ENCODE measurements at regions not wholly inside any gene's neighbourhood (a gene's known extent, or its start where the extent isn't known, plus 50 kb on each side); places are given as distances from the start of the nearest gene placed in this dataset.

- TF ChIP-seq CTCF (IDR thresholded peaks at IDR 0.05; ENCODE audit: borderline replicate concordance, extremely low read depth, low read length, poor library complexity, severe bottlenecking) (no peak), EZH2 (IDR thresholded peaks at IDR 0.05; ENCODE audit: borderline replicate concordance, low read depth, low read length, severe bottlenecking) (no peak)
- DNase-seq (no peak), ATAC-seq (ENCODE audit: insufficient read depth, low read depth) (no peak)
- H4K20me1 ChIP-seq (ENCODE audit: insufficient read depth, low read length): no peaks in the 10 kb centered on the region
- H2AFZ ChIP-seq (ENCODE audit: low read depth, low read length): no peak overlapping the region
- no peaks in the 10 kb centered on the region for H3K36me3 ChIP-seq (ENCODE audit: insufficient read depth, low read length)
- H3K4me2 ChIP-seq (ENCODE audit: insufficient read depth, low read length): no peak overlapping the region
- no peaks in the 10 kb centered on the region for H3K4me1 ChIP-seq (ENCODE audit: insufficient read depth, low read length)
- H3K9ac ChIP-seq (ENCODE audit: low read depth, low read length): no peak overlapping the region
- H3K27ac ChIP-seq (ENCODE audit: low read length): no peak overlapping the region
- H3K4me3 ChIP-seq (ENCODE audit: low read depth in 1 of 2, low read length in 2 of 2): no peak overlapping the region
- H3K27me3 ChIP-seq (ENCODE audit: insufficient read depth, low read length, poor library complexity): no peaks in the 10 kb centered on the region
- H3K79me2 ChIP-seq (ENCODE audit: insufficient read depth, low read length): no peaks in the 10 kb centered on the region
- H3K9me3 ChIP-seq (ENCODE audit: insufficient read depth, low read length, severe bottlenecking): no peaks in the 10 kb centered on the region
Observed at GRCh38 chr4:53858744-53859143, 205.7 kb downstream of the CHIC2 start.

GRCh38 chr4:53855581-53856250 lies 208.7 kb downstream of the CHIC2 start:
- Histone ChIP-seq H3K79me2 (ENCODE audit: insufficient read depth, low read length) (no peaks in the 10 kb centered on the region), H3K27ac (ENCODE audit: low read length) (no peak overlapping the region), H3K4me2 (ENCODE audit: insufficient read depth, low read length) (no peak overlapping the region), H4K20me1 (ENCODE audit: insufficient read depth, low read length) (no peaks in the 10 kb centered on the region), H3K4me1 (ENCODE audit: insufficient read depth, low read length) (no peaks in the 10 kb centered on the region), H3K9me3 (ENCODE audit: insufficient read depth, low read length, severe bottlenecking) (no peaks in the 10 kb centered on the region), H3K36me3 (ENCODE audit: insufficient read depth, low read length) (no peaks in the 10 kb centered on the region), H3K4me3 (ENCODE audit: low read depth in 1 of 2, low read length in 2 of 2) (no peak overlapping the region), H3K9ac (ENCODE audit: low read depth, low read length) (no peak overlapping the region), H3K27me3 (ENCODE audit: insufficient read depth, low read length, poor library complexity) (no peaks in the 10 kb centered on the region), H2AFZ (ENCODE audit: low read depth, low read length) (no peak overlapping the region)
- ATAC-seq (ENCODE audit: insufficient read depth, low read depth): no peak
- no peak for TF ChIP-seq EZH2 (IDR thresholded peaks at IDR 0.05; ENCODE audit: borderline replicate concordance, low read depth, low read length, severe bottlenecking)
- TF ChIP-seq CTCF (IDR thresholded peaks at IDR 0.05; ENCODE audit: borderline replicate concordance, extremely low read depth, low read length, poor library complexity, severe bottlenecking): no peak
- DNase-seq: no peak

DNA sequence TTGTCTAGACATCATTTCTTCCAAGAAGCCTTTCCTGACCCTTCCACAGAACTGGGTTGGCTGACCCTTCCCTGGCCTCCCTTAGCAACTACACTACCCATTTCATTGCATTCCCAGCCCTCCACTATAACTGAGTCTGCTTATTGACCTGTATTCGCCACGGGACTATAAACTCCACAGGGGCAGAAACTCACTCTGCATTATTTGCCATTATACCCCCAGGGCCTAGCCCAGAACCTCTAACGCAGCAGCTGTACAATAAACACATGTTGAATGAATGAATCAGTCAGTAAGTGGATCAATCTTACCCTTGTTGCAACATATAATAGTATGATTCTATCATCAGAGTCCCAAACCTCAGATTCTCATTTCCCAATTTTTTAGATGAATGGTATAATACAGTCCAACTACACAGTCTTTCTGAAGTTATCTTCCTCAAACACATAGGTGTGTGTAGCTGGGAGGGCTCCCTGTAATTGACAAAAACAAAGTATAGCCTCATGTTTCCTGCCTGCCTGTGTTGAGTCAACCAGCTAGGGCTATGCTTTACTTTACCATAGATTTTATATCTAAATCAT lies 209.3 kb downstream of the CHIC2 start:
- Histone ChIP-seq H3K36me3 (ENCODE audit: insufficient read depth, low read length) (no peaks in the 10 kb centered on the region), H4K20me1 (ENCODE audit: insufficient read depth, low read length) (no peaks in the 10 kb centered on the region), H3K9ac (ENCODE audit: low read depth, low read length) (no peak overlapping the region), H3K79me2 (ENCODE audit: insufficient read depth, low read length) (no peaks in the 10 kb centered on the region), H3K27me3 (ENCODE audit: insufficient read depth, low read length, poor library complexity) (no peaks in the 10 kb centered on the region), H3K4me1 (ENCODE audit: insufficient read depth, low read length) (no peaks in the 10 kb centered on the region), H2AFZ (ENCODE audit: low read depth, low read length) (no peak overlapping the region), H3K27ac (ENCODE audit: low read length) (no peak overlapping the region), H3K4me3 (ENCODE audit: low read depth in 1 of 2, low read length in 2 of 2) (no peak overlapping the region), H3K9me3 (ENCODE audit: insufficient read depth, low read length, severe bottlenecking) (no peaks in the 10 kb centered on the region), H3K4me2 (ENCODE audit: insufficient read depth, low read length) (no peak overlapping the region)
- DNase-seq (no peak), ATAC-seq (ENCODE audit: insufficient read depth, low read depth) (no peak)
- no peak for TF ChIP-seq EZH2 (IDR thresholded peaks at IDR 0.05; ENCODE audit: borderline replicate concordance, low read depth, low read length, severe bottlenecking)
- no peak for TF ChIP-seq CTCF (IDR thresholded peaks at IDR 0.05; ENCODE audit: borderline replicate concordance, extremely low read depth, low read length, poor library complexity, severe bottlenecking)
